Peyer's patch (tissue), 4 donors: ENCODE measurements at regions not wholly inside any gene's neighbourhood (a gene's known extent, or its start where the extent isn't known, plus 50 kb on each side); places are given as distances from the start of the nearest gene placed in this dataset.

ENCODE experiments used
- DNase-seq, 3 donors: peaks; one replicate each; pipeline ENCODE4 v3.0.0-alpha.2; 2017 to 2019
- H3K27ac ChIP-seq, 4 donors: fragments of 200-600 bp; sonication (generic); one replicate each; pipeline ENCODE4 v1.5.1; 2016 to 2019
- H3K27me3 ChIP-seq, 2 donors: fragments of 200-600 bp; sonication (generic); one replicate each; pipeline ENCODE4 v1.5.1; 2019
- H3K36me3 ChIP-seq, 3 donors: fragments of 200-600 bp; sonication (generic); one replicate each; pipeline ENCODE4 v1.5.1; 2016 to 2019
- H3K4me1 ChIP-seq, 4 donors: fragments of 200-600 bp; sonication (generic); one replicate each; pipeline ENCODE4 v1.5.1; 2016 to 2019
- H3K4me3 ChIP-seq, 4 donors: fragments of 200-600 bp; sonication (generic); 1 replicate in 3 of 4; 2 replicates in 1 of 4; pipeline ENCODE4 v1.5.1; 2016 to 2019; ENCODE audit warnings: mild to moderate bottlenecking in 1 of 4
- H3K9me3 ChIP-seq, 4 donors: fragments of 200-600 bp; sonication (generic); one replicate each; pipeline ENCODE4 v1.5.1; 2016 to 2019; ENCODE audit warnings: mild to moderate bottlenecking in 1 of 4
- CTCF ChIP-seq, 6 experiments: fragments of 450-650 bp in 4 of 6; fragments of 200-600 bp in 2 of 6; sonication (generic) in 1 of 6; IDR thresholded peaks; one replicate each; pipeline ENCODE4 v1.5.1; 2017 to 2019; ENCODE audit warnings: antibody characterized with exemption in 6 of 6, mild to moderate bottlenecking in 3 of 6, moderate library complexity in 1 of 6
- POLR2A ChIP-seq, 2 donors: fragments of 450-650 bp; IDR thresholded peaks; one replicate each; pipeline ENCODE4 v1.5.1; 2017; ENCODE audit warnings: antibody characterized with exemption in 2 of 2, mild to moderate bottlenecking in 2 of 2, moderate library complexity in 2 of 2

- H3K4me3 ChIP-seq = no peak overlapping the region
- H3K27me3 ChIP-seq = no peaks in the 10 kb centered on the region
- H3K9me3 ChIP-seq = no peaks in the 10 kb centered on the region
- TF ChIP-seq CTCF (IDR thresholded peaks at IDR 0.05) (no peak), POLR2A (IDR thresholded peaks at IDR 0.05) (no peak)
- no peaks in the 10 kb centered on the region for H3K4me1 ChIP-seq
- DNase-seq = no peak
- H3K36me3 ChIP-seq = no peaks in the 10 kb centered on the region
- H3K27ac ChIP-seq = no peak overlapping the region
Measured at GRCh38 chr13:68976287-68976686, 1131.3 kb upstream of the ATXN8OS start.

- Histone ChIP-seq H3K27me3 (no peaks in the 10 kb centered on the region), H3K27ac (no peak overlapping the region), H3K9me3 (no peaks in the 10 kb centered on the region), H3K36me3 (no peaks in the 10 kb centered on the region), H3K4me1 (no peaks in the 10 kb centered on the region), H3K4me3 (no peak overlapping the region)
- TF ChIP-seq POLR2A (IDR thresholded peaks at IDR 0.05) (no peak), CTCF (IDR thresholded peaks at IDR 0.05) (no peak)
- DNase-seq = no peak
Measured at GRCh38 chr13:68970532-68970931, 1137.1 kb upstream of the ATXN8OS start.

GRCh38 chr13:68948586-68948985 lies 1159.0 kb upstream of the ATXN8OS start:
- Histone ChIP-seq H3K4me3 (no peak overlapping the region), H3K36me3 (no peaks in the 10 kb centered on the region), H3K4me1 (no peaks in the 10 kb centered on the region), H3K27me3 (no peaks in the 10 kb centered on the region), H3K27ac (no peak overlapping the region), H3K9me3 (no peaks in the 10 kb centered on the region)
- no peak for DNase-seq
- TF ChIP-seq CTCF (IDR thresholded peaks at IDR 0.05) (no peak), POLR2A (IDR thresholded peaks at IDR 0.05) (no peak)

GRCh38 chr13:68944272-68944671 lies 1163.4 kb upstream of the ATXN8OS start:
- Histone ChIP-seq H3K27ac (no peak overlapping the region), H3K4me1 (no peaks in the 10 kb centered on the region), H3K4me3 (no peak overlapping the region), H3K36me3 (no peaks in the 10 kb centered on the region), H3K27me3 (no peaks in the 10 kb centered on the region), H3K9me3 (no peaks in the 10 kb centered on the region)
- DNase-seq = no peak
- TF ChIP-seq CTCF (IDR thresholded peaks at IDR 0.05) (no peak), POLR2A (IDR thresholded peaks at IDR 0.05) (no peak)

DNA sequence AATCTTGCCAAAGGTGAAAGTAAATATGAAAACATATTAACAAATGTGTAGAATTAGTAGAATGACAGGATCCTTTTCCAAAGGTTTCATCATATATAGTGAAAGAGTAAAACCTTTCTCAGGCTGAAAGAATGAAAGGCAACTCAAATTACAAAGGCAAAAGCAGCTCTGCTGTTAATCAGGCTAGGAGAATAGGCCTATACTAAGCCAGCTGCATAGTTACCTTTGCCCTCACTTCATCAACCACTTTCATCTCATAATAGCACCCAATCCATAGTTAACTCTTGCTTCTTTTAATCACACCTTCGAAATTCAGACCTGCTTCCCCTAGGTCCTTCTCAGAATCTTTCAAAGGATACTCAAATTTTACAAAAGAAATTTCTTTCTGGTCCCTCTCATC lies 1167.6 kb upstream of the ATXN8OS start:
- TF ChIP-seq CTCF (IDR thresholded peaks at IDR 0.05) (no peak), POLR2A (IDR thresholded peaks at IDR 0.05) (no peak)
- H3K4me3 ChIP-seq = no peak overlapping the region
- H3K27me3 ChIP-seq = no peaks in the 10 kb centered on the region
- H3K27ac ChIP-seq = no peak overlapping the region
- no peaks in the 10 kb centered on the region for H3K9me3 ChIP-seq
- no peak for DNase-seq
- no peaks in the 10 kb centered on the region for H3K36me3 ChIP-seq
- no peaks in the 10 kb centered on the region for H3K4me1 ChIP-seq

- Histone ChIP-seq H3K36me3 (no peaks in the 10 kb centered on the region), H3K9me3 (no peaks in the 10 kb centered on the region), H3K27ac (no peak overlapping the region), H3K4me3 (no peak overlapping the region), H3K27me3 (no peaks in the 10 kb centered on the region), H3K4me1 (no peaks in the 10 kb centered on the region)
- no peak for DNase-seq
- TF ChIP-seq POLR2A (IDR thresholded peaks at IDR 0.05) (no peak), CTCF (IDR thresholded peaks at IDR 0.05) (no peak)
Measured at GRCh38 chr13:68938639-68939038, 1169.0 kb upstream of the ATXN8OS start.
